ENCODE measurements at regions not wholly inside any gene's neighbourhood (a gene's known extent, or its start where the extent isn't known, plus 50 kb on each side); places are given as distances from the start of the nearest gene placed in this dataset.
A peak's percentile ranks its signal among the peaks of the same experiment; 100 is the strongest.
"Not testable (repeated sequence)": the region's sequence is repeated elsewhere in the genome, so short reads cannot be mapped to it uniquely, and the experiment has no call there.

DNA sequence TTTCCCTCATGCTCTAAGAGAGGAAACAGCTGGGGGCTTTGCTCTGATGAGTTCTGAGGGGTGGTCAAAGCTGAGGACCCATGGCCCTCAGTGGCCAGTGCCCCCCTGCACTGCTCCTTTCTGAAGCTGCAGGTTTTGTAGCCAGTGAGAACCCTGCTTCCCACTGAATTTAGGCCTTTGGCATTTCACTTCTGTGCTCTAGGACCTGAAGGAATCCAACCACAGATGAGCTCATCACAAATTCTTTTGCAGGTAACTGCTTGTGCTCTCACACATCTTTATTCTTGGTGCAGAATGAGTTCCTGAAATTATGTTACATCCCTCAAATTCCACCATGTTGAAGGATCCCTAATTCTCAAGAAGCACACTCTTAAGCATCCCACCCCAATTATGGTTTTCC, 248.7 kb upstream of the IRF2BP2 start:
- no peak for DNase-seq

DNA sequence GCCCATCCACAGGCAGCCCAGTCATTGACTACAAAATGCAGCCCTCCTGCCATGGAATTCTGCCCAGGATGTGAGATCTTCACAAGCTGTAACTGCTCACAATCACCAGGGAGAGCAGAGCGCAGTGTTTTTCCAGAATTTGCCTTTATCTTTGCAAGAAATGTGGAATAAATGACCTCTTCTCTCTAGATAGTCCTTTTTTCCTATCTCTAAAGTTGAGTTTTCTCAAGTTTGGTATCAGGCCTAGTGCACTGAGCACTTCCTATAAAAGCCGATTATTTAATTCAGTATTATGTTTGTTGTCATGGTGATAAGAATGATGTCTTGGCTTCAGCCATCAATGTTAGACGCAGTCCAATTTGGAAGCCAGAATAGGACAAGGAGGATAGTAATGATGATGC, 246.9 kb upstream of the IRF2BP2 start:
- no peak for DNase-seq

DNA sequence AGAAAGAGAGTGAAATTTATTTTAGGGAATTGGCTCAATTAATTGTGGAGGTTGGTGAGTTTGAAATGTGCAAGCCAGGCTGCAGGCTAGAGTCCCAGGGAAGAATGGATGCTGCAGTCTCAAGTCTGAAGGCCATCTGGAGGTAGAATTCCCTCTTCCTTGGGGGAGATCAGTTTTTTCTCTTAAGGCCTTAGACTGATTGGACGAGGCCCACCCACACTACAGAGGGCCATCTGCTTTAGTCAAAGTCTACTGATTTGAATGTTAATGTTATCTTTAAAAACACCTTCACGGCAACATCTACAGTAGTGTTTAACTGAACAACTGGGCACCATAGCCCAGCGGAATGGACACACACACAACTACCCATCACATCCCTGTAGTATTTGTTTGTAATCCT, 245.9 kb upstream of the IRF2BP2 start:
- no peak for DNase-seq

DNA sequence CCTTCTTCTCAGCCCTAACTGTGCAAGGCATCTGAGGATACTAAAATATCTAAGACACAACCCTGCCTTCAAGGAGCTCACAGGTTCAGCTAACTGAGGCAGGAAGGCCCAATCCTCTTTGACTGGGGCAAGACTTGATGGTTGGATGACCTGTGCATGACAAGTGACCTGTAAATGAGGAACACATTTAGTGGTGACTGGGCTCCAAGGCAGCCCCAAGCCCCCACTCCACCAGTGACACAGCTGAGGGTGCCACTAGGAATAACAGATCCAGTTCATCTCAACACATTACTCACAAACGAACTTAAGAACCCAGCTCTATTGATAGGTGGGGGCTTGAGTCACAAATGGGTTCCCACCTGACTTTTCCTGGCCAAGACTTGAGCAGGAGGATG, 244.7 kb upstream of the IRF2BP2 start:
- no peak for DNase-seq

DNA sequence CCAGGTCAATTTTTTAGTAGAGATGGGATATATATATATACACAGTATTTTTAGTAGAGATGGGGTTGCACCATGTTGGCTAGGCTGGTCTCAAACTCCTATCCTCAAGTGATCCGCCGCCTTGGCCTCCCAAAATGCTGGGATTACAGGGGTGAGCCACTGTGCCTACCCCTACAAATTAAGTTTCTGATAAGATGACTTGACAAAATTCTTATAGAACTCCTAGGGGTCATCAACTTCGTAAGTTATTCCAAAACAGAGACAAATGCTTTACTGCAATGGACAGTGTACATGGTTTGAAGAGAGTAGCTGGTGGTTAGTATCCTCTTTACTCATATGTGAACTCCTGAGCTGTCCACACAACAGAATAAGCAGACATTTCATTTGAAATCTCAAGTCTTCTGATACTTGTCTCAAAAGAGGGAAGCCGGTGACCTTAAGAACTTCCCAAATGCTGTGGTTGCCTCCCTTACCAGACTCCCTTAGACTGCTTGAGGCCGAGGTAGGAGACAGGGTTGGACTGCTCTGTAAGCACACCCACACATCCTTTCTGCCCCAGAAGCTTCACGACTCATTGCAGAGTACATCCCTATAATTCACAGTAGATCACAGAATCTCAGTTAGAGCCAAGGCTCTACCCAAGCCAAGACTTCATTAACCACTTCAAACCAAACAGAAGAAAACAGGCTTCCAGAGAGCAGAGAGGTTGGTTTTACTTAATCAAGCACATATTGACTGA, 244.1 kb upstream of the IRF2BP2 start:
- no peak for DNase-seq

DNA sequence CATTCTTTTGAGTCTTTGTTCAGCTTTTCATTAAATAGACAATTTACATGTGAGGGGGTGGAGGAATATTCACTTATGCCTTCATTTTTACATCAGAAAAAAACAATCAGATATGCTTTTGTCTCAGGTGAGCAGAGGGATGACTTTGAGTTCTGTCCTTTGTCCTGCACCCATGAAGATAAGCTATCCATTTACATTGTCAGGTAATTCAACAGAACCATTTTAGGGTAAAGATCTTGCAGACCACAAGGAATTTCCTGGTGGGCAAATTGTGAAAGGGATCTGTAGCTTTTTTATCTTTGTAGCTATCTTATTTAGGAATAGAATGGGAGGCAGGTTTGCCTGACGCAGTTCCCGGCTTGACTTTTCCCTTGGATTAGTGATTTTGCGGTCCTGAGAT, 242.7 kb upstream of the IRF2BP2 start:
- DNase-seq, result no peak

DNA sequence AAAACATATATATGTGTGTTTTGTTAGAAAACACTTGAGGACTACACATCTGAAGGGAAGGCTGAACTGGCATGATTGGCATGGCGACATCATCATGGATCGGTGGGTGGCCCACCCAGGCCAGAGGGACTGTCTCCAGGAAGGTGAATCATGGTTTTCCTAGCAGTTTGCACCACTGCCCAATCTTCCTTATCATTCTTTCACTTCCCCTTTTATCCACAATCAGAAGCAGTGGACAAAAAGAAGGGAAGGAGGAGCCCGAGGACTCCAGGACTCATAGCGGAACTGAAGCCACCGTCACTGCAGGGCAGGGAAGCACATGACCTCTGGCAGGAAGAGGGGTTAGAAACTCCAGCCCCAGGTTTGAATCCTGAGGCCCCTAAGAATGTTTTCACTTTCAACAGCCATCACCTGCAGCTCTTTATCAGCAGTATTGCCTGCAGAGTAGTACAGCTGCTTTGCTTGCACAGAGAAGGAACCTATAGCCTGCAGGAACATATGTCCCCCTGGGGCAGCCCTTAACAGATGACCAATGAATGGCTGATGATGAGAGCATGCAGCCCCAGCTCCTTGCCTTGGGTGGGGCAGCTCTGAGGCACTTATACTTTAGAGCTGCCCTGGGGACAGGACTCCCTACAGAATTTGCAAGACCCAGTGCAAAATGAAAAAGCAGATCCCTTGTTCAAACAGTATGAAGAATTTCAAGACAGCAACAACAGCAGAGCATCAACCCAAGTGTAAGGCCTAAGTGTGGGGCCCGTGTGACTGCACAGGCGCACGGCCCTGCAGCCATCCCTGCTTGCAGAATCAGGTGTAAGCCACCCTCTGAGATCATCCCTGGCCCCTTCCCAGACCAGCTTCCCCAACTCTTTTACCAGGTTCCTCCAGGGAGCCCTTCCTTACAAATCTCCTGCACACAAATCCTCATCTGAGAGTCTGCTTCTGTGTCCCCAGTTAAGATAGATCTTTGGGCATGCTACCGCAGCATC, 241.8 kb upstream of the IRF2BP2 start:
- DNase-seq, result no peak

DNA sequence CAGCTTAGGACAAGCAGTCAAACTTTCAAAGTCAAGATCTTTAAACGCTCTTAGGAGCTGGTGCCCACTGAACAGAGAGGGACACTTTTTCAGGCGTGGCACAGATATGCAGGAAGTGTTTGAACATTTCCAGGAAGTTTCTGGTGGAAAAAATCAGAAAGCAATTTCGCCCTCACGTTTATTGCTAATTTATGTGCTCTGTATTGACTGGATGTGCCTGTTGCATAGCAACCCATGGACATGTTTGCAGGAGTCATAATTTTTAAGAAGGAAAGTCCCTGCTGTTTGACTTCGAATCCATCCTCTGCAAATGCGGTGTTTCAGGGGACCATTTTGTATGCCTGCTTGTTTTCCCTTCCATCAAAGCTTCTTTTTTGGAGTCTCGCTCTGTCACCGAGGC, 239.9 kb upstream of the IRF2BP2 start:
- DNase-seq, result no peak

DNA sequence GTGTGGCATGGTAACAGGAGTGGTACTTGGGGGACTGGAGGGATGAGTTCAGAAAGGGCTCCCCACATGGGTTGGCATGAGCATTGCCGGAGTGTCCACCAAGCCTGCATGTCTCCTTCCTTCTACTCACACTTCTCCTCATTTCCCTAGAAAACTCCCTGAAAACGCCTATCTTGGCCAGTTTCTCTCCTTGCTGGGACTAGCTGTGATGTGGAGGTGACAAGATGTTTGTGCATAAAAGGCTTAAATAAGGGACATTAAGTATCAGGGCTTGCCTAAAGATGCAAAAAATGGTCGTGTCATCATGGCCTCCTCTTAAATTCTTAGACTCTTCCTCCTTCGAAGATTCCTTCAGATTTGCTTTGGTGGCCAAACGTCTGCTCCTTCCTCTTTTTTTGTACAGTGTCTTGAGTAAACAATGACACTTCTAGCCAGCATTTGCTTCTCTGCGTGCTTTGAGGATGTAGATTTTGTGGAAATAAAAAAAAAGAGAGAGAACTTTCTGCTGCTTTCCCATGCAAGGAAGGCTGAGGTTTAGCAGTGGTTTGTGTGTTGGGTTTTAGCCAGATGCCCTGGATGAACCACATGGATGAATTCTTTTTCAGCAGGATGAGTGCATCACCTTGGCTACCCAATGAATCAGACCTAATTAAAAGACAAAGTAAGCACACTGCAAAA, 239.1 kb upstream of the IRF2BP2 start:
- DNase-seq, result no peak

DNA sequence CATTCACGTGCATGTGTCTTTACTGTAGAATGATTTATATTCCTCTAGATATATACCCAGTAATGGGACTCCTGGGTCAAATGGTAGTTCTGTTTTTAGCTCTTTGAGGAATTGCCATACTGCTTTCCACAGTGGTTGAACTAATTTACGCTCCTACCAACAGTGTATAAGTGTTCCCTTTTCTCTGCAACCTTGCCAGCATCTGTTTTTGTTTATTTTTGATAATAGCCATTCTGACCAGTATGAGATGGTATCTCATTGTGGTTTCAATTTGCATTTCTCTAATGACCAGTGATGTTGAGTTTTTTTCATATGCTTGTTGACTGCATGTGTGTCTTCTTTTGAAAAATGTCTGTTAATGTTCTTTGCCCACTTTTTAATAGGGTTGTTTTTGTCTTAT, 236.8 kb upstream of the IRF2BP2 start:
- DNase-seq, result not testable (repeated sequence)

DNA sequence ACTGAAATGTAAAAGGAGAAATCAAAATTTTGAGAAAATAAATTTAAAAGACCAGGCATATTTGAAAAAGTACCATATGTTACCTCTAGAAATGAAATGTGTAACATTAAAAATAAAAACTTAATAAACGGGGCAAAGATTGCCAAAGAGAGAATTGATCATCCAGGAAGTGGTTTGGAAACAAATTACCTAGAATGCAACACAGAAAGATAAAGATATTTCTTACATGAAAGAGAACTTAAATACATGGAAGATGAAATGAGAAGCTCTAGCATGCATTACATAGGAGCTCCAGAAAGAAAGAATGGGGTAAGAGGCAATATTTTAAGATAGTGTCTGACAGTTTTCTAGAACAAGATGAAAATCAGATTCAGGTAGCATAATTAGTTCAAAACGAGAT, 235.9 kb upstream of the IRF2BP2 start:
- DNase-seq, result no peak

DNA sequence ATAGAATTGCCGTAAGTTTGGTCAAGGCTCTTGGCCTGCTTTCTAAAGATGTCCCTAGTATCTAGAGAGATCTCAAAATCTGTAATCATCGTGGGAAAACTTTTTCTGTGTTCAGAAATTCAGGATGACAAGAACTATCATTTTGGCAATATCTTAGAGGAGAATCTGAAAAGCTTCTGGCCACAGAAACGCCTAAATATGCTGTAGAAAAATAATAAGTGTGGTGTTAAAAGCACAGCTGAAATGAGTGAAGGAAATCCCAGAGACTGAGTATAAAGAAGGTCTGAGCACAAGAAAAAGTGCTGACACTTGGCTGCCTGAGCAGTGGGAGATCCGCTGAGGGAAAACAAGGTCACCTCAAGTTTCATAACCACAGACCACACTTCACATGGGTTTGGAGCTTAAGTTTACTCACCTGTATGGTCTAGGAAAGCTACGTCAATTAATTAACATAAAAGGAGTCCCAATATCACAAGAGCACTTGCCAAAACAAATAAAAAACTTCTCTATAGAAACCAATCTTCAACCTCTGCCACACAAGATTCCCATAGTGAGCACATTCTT, 235.2 kb upstream of the IRF2BP2 start:
- peak; percentile 48 for DNase-seq

DNA sequence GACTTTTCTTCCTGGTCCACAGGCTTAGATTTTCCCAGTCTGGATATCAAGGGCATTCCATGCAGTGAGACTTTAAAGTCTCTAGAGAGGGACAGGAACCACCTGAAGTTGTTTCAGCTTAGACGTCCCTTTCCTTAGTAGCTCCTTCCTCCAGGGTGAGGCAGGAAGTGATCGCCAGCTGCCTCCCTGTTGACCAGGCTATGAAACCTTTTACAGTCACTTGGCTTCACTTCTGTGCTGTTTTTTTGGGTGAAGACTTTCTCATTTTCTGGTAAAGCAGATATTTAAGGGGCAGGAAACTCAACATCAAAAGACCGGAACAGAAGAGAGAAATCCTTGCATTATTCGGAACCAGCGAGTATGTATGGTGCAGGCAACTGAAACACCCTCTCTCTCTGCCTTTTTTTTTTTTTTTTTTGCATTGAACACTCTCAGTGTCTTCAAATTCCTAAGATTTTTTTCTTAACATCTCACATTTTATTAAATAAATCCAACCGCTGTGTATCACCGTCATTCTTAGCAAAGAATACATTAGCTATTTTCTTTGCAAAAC, 234.6 kb upstream of the IRF2BP2 start:
- peak; percentile 44 for DNase-seq

DNA sequence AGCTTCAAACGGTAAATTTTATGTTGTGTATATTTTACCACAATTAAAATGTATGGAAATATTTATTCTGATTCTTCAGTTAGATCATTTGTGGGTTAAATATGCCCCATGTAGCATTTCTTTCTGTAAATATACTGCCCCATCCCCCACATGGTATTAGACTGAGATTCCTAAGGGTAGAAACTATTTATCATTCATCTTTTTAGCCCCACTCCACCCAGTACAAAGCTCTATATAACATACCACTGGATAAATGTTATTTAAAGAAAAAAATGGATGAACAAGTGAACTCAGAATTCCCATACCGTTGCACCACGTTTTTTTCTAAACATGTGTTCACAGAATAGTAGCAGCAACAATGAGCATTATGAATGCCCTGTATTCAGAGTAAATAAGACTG, 234.0 kb upstream of the IRF2BP2 start:
- DNase-seq, result no peak

DNA sequence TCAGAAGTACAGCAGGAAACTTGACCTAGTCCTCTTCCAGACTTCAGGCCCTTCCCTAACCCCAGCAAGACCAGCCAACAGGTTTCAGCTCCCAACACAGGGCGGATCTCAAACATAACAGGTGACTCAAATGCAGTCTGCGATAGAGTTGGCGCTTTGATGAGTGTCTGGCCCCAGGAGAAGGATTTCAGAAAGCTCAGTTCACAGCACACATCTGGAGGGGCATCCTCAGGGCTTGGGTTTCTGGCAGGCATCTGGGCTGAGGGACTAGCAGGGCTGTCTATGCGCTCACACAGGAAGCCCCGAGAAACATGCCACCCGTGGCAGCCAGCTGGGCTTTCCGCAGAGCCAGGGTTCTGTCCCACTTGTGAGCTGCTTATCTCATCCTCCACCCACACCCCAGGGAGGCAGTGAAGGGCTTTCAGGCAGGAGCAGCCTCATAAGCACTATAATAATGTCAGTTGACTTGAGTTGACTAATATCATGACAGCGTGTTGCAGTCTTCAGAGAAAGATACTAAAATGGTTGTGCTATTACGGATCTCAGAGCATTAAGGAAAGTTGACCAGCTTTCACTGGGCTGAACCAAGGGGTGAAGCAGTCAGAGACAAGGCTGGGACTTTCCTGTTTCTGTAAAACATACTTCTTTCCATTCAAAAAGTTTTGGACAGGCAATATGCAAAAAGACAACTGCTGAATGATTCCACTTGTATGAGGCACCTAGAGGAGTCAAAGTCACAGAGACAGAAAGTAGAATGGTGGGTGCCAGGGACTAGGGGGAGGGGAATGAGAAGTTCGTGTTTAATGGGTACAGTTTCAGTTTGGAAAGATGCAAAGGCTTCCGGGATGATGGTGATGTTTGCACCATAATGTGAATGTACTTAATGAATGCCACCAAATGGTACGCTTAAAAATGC, 233.0 kb upstream of the IRF2BP2 start:
- DNase-seq, result peak; percentile 85

DNA sequence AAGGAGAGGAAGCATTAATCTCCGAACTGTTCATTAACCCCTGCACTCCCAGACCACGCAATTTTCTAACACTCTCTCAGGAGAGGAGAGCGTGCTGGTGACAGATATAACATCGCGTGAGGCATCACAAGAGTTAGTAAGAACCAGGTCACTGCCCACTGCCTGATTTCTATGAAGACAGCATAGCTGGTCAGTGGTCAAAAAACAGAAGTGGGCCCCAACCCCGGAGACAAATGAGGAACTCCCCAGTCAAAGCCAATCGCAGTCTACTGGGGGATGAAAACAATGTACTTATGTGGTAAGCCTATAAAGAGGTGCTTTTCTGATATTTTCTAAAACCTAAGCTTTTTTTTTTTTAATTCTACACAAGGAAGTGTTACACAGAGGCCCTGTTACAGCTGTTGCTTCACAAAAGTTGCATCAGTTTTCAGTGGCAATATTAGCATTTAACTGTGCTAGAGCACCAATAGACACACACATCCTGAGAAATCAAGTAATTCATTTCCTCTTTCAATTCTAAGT, 231.8 kb upstream of the IRF2BP2 start:
- DNase-seq, result no peak

DNA sequence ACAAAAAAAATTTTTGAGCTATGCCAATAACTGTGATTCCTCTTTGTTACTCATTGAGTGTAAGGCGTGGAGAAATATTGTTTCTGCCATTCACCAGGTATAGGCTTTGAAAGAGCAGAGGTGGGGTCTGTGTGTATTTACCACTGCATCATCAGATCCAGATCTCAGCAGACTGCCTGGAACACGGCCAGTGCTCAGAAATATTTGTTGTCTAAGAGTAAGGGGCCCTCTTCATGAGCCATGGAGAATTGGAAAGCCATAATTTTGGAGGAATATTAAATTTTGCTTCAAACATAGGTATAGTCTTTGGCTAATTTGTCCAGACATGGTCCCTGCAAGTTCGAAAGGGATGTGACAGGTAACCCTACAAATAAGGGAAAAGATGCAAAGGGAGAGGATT, 231.3 kb upstream of the IRF2BP2 start:
- DNase-seq, result no peak

DNA sequence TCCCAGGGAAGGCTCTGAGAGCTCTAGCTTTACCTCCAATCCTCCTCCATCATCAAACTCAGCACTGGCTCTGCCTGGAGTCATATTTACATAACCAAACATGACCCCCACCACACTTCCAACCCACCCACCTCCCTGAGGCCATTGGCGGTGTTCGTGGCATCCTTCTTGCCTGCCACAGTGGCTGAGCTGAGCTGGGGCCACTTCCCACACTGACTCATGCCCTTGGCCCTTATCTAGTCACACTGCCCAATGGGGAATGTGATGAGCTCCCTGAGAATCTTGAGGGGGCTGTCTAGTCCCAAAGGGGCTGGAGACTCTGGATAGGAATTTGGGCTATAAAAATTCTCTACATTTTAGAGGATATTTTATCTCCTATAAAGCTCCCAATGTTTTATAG, 230.9 kb upstream of the IRF2BP2 start:
- no peak for DNase-seq

DNA sequence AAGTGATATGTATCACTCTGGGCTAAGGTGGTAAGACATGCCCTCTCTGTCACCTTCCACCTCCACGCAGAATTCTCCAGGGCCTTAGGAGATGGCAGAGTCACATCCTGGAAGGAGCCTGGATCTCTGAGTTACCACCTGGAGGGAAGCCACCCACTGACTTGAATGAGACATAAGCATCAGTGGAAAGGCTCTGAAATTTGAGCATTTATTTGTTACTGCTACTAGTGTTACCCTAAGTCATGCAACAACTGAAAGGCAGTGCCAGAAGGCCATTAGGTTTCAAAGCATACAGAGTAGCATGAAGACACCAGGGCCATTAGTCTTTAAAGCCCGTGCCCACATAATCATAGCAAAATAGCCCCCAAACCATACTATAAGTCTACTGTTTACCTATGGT, 230.3 kb upstream of the IRF2BP2 start:
- no peak for DNase-seq

DNA sequence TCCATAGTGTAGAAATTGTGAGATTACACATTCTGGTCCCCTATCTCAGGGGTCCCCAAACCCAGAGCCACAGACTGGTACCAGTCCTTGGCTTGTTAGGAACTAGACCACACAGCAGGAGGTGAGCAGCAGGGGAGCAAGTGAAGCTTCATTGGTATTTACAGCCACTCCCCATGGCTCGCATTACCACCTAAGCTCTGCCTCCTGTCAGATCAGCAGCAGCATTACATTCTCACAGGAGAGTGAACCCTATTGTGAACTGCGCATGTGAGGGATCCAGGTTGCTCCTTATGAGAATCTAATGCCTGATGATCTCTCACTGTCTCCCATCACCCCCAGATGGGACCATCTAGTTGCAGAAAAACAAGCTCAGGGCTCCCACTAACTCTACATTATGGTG, 229.7 kb upstream of the IRF2BP2 start:
- DNase-seq, result no peak

DNA sequence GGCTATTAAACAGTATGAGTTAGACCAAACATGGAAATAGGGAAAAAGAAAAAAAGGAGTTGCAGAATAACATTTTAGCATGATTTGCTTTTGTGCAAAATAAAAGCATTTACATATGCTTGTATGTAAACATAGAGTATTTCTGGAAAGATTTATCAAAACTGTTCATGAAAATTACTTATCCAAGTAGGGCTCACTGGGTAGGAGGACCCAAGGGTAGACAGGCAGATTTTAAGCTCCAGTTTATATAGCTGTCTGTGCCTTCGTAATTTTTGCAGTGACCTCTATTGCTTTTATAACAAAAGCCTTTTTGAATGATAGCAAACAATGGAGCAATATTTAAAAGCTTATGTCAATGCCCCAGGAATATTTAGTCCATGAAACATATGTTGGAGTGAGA, 228.8 kb upstream of the IRF2BP2 start:
- DNase-seq, result no peak

DNA sequence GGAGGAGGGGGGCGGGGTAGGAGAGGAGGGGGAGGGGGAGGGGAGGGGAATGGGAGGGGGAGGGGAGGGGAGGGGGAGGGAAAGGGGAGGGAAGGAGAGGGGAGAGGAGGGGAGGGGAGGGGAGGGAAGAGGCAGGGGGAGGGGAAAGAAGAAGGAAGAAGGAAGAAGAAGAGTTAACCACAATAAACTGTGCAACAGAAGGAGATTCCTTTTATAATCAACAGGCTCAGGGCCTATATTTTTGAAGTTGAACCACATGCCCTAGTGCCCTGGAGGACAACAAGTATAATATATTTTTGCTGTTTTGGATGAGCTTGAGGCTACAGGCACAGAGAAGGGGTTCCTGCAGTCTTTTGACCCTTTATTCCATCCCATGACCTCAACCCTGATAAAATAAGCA, 228.2 kb upstream of the IRF2BP2 start:
- no peak for DNase-seq

Data from stimulated activated CD8-positive, alpha-beta memory T cell treated with anti-CD3 and anti-CD28 coated beads, Interleukin-4, amount 100 ng/mL, for 48 hours (primary cell).